ENCODE measurements at regions not wholly inside any gene's neighbourhood (a gene's known extent, or its start where the extent isn't known, plus 50 kb on each side); places are given as distances from the start of the nearest gene placed in this dataset.
"Not testable (repeated sequence)": the region's sequence is repeated elsewhere in the genome, so short reads cannot be mapped to it uniquely, and the experiment has no call there.

GRCh38 chr13:84847107-84847506 lies 952.1 kb downstream of the SLITRK6 start:
- DNase-seq (ENCODE audit: low read depth): no peak

GRCh38 chr13:84845907-84846619 lies 953.2 kb downstream of the SLITRK6 start:
- DNase-seq (ENCODE audit: low read depth): no peak

GRCh38 chr13:84844473-84844872 lies 954.7 kb downstream of the SLITRK6 start:
- no peak for DNase-seq (ENCODE audit: low read depth)

GRCh38 chr13:84843368-84843767 lies 955.9 kb downstream of the SLITRK6 start:
- DNase-seq (ENCODE audit: low read depth): no peak

- no peak for DNase-seq (ENCODE audit: low read depth)
These were observed 951.9 kb upstream of the SLITRK1 start for GRCh38 chr13:84834201-84834600.

- DNase-seq (ENCODE audit: low read depth): no peak
These were observed 949.7 kb upstream of the SLITRK1 start for GRCh38 chr13:84831666-84832657.

- no peak for DNase-seq (ENCODE audit: low read depth)
These were observed 941.3 kb upstream of the SLITRK1 start for GRCh38 chr13:84823528-84823927.

- no peak for DNase-seq (ENCODE audit: low read depth)
These were observed 939.0 kb upstream of the SLITRK1 start for GRCh38 chr13:84821261-84821660.

- DNase-seq (ENCODE audit: low read depth): no peak
These were observed 934.4 kb upstream of the SLITRK1 start for GRCh38 chr13:84816567-84817105.

- no peak for DNase-seq (ENCODE audit: low read depth)
These were observed 930.5 kb upstream of the SLITRK1 start for GRCh38 chr13:84812789-84813188.

- no peak for DNase-seq (ENCODE audit: low read depth)
These were observed 929.8 kb upstream of the SLITRK1 start for GRCh38 chr13:84812078-84812477.

GRCh38 chr13:84810781-84811180 lies 928.5 kb upstream of the SLITRK1 start:
- no peak for DNase-seq (ENCODE audit: low read depth)

- DNase-seq (ENCODE audit: low read depth): no peak
These were observed 919.8 kb upstream of the SLITRK1 start for GRCh38 chr13:84802073-84802472.

GRCh38 chr13:84784443-84785153 lies 902.3 kb upstream of the SLITRK1 start:
- no peak for DNase-seq (ENCODE audit: low read depth)

GRCh38 chr13:84777316-84777715 lies 895.0 kb upstream of the SLITRK1 start:
- DNase-seq (ENCODE audit: low read depth): no peak

GRCh38 chr13:84776593-84776992 lies 894.3 kb upstream of the SLITRK1 start:
- DNase-seq (ENCODE audit: low read depth): no peak

- not testable (repeated sequence) for DNase-seq (ENCODE audit: low read depth)
These were observed 893.6 kb upstream of the SLITRK1 start for GRCh38 chr13:84775920-84776319.

- no peak for DNase-seq (ENCODE audit: low read depth)
These were observed 891.8 kb upstream of the SLITRK1 start for GRCh38 chr13:84774111-84774510.

GRCh38 chr13:84760956-84761355 lies 878.7 kb upstream of the SLITRK1 start:
- no peak for DNase-seq (ENCODE audit: low read depth)

- no peak for DNase-seq (ENCODE audit: low read depth)
These were observed 866.9 kb upstream of the SLITRK1 start for GRCh38 chr13:84749126-84749525.

- DNase-seq (ENCODE audit: low read depth): no peak
These were observed 862.8 kb upstream of the SLITRK1 start for GRCh38 chr13:84745051-84745551.

- DNase-seq (ENCODE audit: low read depth): no peak
These were observed 861.9 kb upstream of the SLITRK1 start for GRCh38 chr13:84744203-84744602.
